Epithelial cell of proximal tubule (primary cell): ENCODE measurements at regions not wholly inside any gene's neighbourhood (a gene's known extent, or its start where the extent isn't known, plus 50 kb on each side); places are given as distances from the start of the nearest gene placed in this dataset.

Experiments
- DNase-seq: peaks from one replicate; pipeline ENCODE4 v3.0.0-alpha.2; 2011; ENCODE audit warnings: low read depth
- H3K4me3 ChIP-seq: 2 replicates; pipeline ENCODE4 v1.5.1; 2011; ENCODE audit warnings: low read depth, mild to moderate bottlenecking, low read length
- CTCF ChIP-seq: conservative IDR thresholded peaks from 2 replicates; pipeline ENCODE4 v1.5.1; 2012; ENCODE audit warnings: low read depth, mild to moderate bottlenecking, low read length

GRCh38 chr18:76055578-76055977, 439.5 kb downstream of the ZNF516 start:
- no peak for DNase-seq
- no peak overlapping the region for H3K4me3 ChIP-seq
- no peak for TF ChIP-seq CTCF

GRCh38 chr18:76055025-76055424, 440.0 kb downstream of the ZNF516 start:
- TF ChIP-seq CTCF, result no peak
- no peak overlapping the region for H3K4me3 ChIP-seq
- DNase-seq, result no peak

GRCh38 chr18:76054156-76054555, 440.9 kb downstream of the ZNF516 start:
- TF ChIP-seq CTCF, result no peak
- DNase-seq, result no peak
- H3K4me3 ChIP-seq, result no peak overlapping the region

GRCh38 chr18:76053551-76053950, 441.5 kb downstream of the ZNF516 start:
- TF ChIP-seq CTCF, result no peak
- H3K4me3 ChIP-seq, result no peak overlapping the region
- no peak for DNase-seq

GRCh38 chr18:76052227-76052595, 442.8 kb downstream of the ZNF516 start:
- DNase-seq, result no peak
- H3K4me3 ChIP-seq, result no peak overlapping the region
- no peak for TF ChIP-seq CTCF

- no peak for TF ChIP-seq CTCF
- H3K4me3 ChIP-seq, result no peak overlapping the region
- DNase-seq, result no peak
Measured at GRCh38 chr18:76051396-76052226, 443.4 kb downstream of the ZNF516 start.

- H3K4me3 ChIP-seq, result no peak overlapping the region
- no peak for TF ChIP-seq CTCF
- no peak for DNase-seq
Measured at GRCh38 chr18:76046221-76046620, 448.8 kb downstream of the ZNF516 start.
